Kidney (tissue), 10 donors: ENCODE measurements at regions not wholly inside any gene's neighbourhood (a gene's known extent, or its start where the extent isn't known, plus 50 kb on each side); places are given as distances from the start of the nearest gene placed in this dataset.
A peak's percentile ranks its signal among the peaks of the same experiment; 100 is the strongest.
"Not testable (repeated sequence)": the region's sequence is repeated elsewhere in the genome, so short reads cannot be mapped to it uniquely, and the experiment has no call there.

Source experiments
- DNase-seq, 5 donors: peaks; one replicate each; pipeline ENCODE4 v3.0.0-alpha.2; 2013 to 2020
- FAIRE-seq: peaks from 2 replicates; lab custom pipeline; 2012; peaks lifted over from hg19 to GRCh38; lab: Jason Lieb, UNC
- H3K27ac ChIP-seq, 2 donors: one replicate each; pipeline ENCODE4 v1.7.0; 2013; ENCODE audit warnings: low read depth in 2 of 2, low read length in 2 of 2, inconsistent platforms in 1 of 2
- H3K27me3 ChIP-seq: one replicate; pipeline ENCODE4 v1.7.1; 2013; ENCODE audit warnings: low read length, inconsistent platforms; ENCODE audit not compliant: control insufficient read depth, insufficient read depth
- H3K36me3 ChIP-seq, 3 donors: one replicate each; pipeline versions ENCODE4 v1.7.0 to v1.7.1; 2013; ENCODE audit warnings: low read length in 3 of 3, control low read depth in 1 of 3, inconsistent platforms in 1 of 3; ENCODE audit not compliant: insufficient read depth in 3 of 3, control insufficient read depth in 2 of 3
- H3K4me1 ChIP-seq, 3 donors: one replicate each; pipeline versions ENCODE4 v1.7.0 to v1.7.1; 2013; ENCODE audit warnings: low read length in 3 of 3, inconsistent platforms in 1 of 3, low read depth in 1 of 3; ENCODE audit not compliant: control insufficient read depth in 2 of 3, insufficient read depth in 2 of 3
- H3K4me3 ChIP-seq, 3 donors: one replicate each; pipeline versions ENCODE4 v1.7.0 to v1.8.1; 2013; ENCODE audit warnings: low read length in 3 of 3, control low read depth in 1 of 3, inconsistent platforms in 1 of 3
- H3K9ac ChIP-seq, 3 donors: one replicate each; pipeline versions ENCODE4 v1.7.0 to v1.7.1; 2013; ENCODE audit warnings: low read length in 3 of 3, control low read depth in 1 of 3, inconsistent platforms in 1 of 3
- H3K9me3 ChIP-seq, 3 donors: one replicate each; pipeline versions ENCODE4 v1.7.0 to v1.7.1; 2013; ENCODE audit warnings: low read length in 3 of 3, control low read depth in 1 of 3, inconsistent platforms in 1 of 3; ENCODE audit not compliant: control insufficient read depth in 2 of 3, insufficient read depth in 1 of 3
- intact Hi-C: fragments of 100-400 bp; cut with DNase I; formaldehyde crosslinking; loops from one replicate; pipeline ENCODE4 v1.11.1; 2022
- donor health status: control.
- donor health status: control.
- donor health status: DM: yes; HTN: yes; CAD: no.
- donor health status: Normal renal cell carcinoma (clear cell type).

DNA sequence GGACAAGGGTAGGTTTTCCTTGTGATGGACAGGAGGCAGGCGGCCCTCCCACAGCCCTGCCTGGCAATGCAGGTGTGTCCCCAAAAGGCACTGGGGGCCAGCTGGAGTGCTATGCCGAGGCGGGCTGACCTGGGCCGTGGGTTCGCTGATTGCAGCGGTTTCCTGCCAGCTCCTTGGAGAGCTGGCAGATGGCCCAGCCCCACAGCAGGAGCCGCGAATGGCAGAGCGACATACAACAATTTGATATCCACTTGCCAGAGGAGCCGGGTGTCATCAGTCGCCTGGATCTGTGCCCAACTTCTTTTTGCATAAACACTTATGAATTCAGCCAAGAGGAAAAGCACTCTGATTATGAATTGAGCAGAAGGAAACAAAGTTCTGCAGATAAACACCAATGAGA is 210.8 kb upstream of the FRG2C start:
- H3K4me1 ChIP-seq, FAIRE-seq, H3K4me3 ChIP-seq, H3K36me3 ChIP-seq, intact Hi-C loops, H3K9ac ChIP-seq, H3K27me3 ChIP-seq, H3K27ac ChIP-seq, H3K9me3 ChIP-seq: not testable (repeated sequence)
- peak in 3 of 5 donors; percentile 12 to 79 (median 64) for DNase-seq

GRCh38 chr3:75453839-75454238 is 210.3 kb upstream of the FRG2C start:
- FAIRE-seq, H3K36me3 ChIP-seq, H3K4me3 ChIP-seq, DNase-seq, H3K4me1 ChIP-seq, H3K9me3 ChIP-seq, H3K27ac ChIP-seq, H3K27me3 ChIP-seq, H3K9ac ChIP-seq, intact Hi-C loops: not testable (repeated sequence)

GRCh38 chr3:75474530-75474929 is 189.6 kb upstream of the FRG2C start:
- H3K27me3 ChIP-seq, H3K27ac ChIP-seq, intact Hi-C loops, FAIRE-seq, H3K9ac ChIP-seq, DNase-seq, H3K9me3 ChIP-seq, H3K4me1 ChIP-seq, H3K4me3 ChIP-seq, H3K36me3 ChIP-seq: not testable (repeated sequence)

GRCh38 chr3:75496600-75496999 is 167.5 kb upstream of the FRG2C start:
- H3K4me3 ChIP-seq, H3K9me3 ChIP-seq, H3K27ac ChIP-seq, H3K4me1 ChIP-seq, DNase-seq, intact Hi-C loops, FAIRE-seq, H3K36me3 ChIP-seq, H3K27me3 ChIP-seq, H3K9ac ChIP-seq: not testable (repeated sequence)

DNA sequence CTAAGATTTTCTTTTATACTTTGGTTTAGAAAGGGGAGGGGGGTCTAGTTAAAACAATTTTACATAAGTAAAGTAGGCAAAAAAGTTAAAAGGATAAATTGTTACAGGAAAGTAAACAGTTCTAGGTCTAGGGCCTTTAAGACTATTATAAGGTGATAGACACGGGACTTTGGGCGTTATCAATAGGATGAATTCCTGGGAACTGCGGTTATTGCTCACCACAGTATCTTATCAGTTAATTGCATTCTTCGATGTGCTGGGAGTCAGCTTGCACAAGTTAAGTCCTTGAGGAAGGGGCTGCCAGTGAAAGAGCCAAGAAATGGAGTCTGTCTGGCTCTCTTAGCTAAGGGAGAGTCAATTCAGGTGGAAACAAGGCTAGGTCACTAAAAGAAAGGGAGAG is 163.8 kb upstream of the FRG2C start:
- H3K27ac ChIP-seq, H3K9ac ChIP-seq, DNase-seq, H3K27me3 ChIP-seq, H3K4me1 ChIP-seq, FAIRE-seq, intact Hi-C loops, H3K36me3 ChIP-seq, H3K9me3 ChIP-seq, H3K4me3 ChIP-seq: not testable (repeated sequence)

GRCh38 chr3:75502171-75502570 is 162.0 kb upstream of the FRG2C start:
- DNase-seq, H3K4me3 ChIP-seq, FAIRE-seq, intact Hi-C loops, H3K4me1 ChIP-seq, H3K9ac ChIP-seq, H3K27ac ChIP-seq, H3K36me3 ChIP-seq, H3K9me3 ChIP-seq, H3K27me3 ChIP-seq: not testable (repeated sequence)
